Mesendoderm (in vitro differentiated cells): ENCODE measurements at regions not wholly inside any gene's neighbourhood (a gene's known extent, or its start where the extent isn't known, plus 50 kb on each side); places are given as distances from the start of the nearest gene placed in this dataset.

Experiments used
- DNase-seq: peaks from one replicate; pipeline ENCODE4 v3.0.0; 2013
- H2AK5ac ChIP-seq: 2 replicates; pipeline ENCODE4 v1.6.1; 2013; ENCODE audit warnings: low read length, inconsistent platforms
- H2BK120ac ChIP-seq: 2 replicates; pipeline ENCODE4 v1.6.1; 2013; ENCODE audit warnings: low read depth, mild to moderate bottlenecking, low read length, moderate library complexity, mixed read lengths
- H2BK15ac ChIP-seq: replicated peaks from 2 replicates; pipeline ENCODE4 v1.6.1; 2013; ENCODE audit warnings: low read depth, mild to moderate bottlenecking, moderate library complexity
- H2BK5ac ChIP-seq: 2 replicates; pipeline ENCODE4 v1.6.1; 2013; ENCODE audit warnings: low read length, inconsistent platforms
- H3K18ac ChIP-seq: 2 replicates; pipeline ENCODE4 v1.6.1; 2013; ENCODE audit warnings: mild to moderate bottlenecking, low read length, mixed read lengths
- H3K23ac ChIP-seq: one replicate; pipeline ENCODE4 v1.6.1; 2013; ENCODE audit warnings: low read length
- H3K27ac ChIP-seq: 2 replicates; pipeline ENCODE4 v1.5.1; 2013; ENCODE audit warnings: low read depth, mild to moderate bottlenecking, inconsistent platforms, low read length, moderate library complexity
- H3K27me3 ChIP-seq: 2 replicates; pipeline ENCODE4 v1.6.1; 2013; ENCODE audit warnings: low read length, control low read depth, mild to moderate bottlenecking, inconsistent platforms; ENCODE audit not compliant: insufficient read depth, poor library complexity
- H3K36me3 ChIP-seq: 2 replicates; pipeline ENCODE4 v1.6.1; 2013; ENCODE audit warnings: low read length, inconsistent platforms; ENCODE audit not compliant: control insufficient read depth, insufficient read depth
- H3K4ac ChIP-seq: one replicate; pipeline ENCODE4 v1.6.1; 2013; ENCODE audit warnings: low read depth, mild to moderate bottlenecking, low read length, moderate library complexity
- H3K4me1 ChIP-seq: 2 replicates; pipeline ENCODE4 v1.6.1; 2013; ENCODE audit warnings: low read depth, low read length, inconsistent platforms; ENCODE audit not compliant: control insufficient read depth
- H3K4me2 ChIP-seq: 2 replicates; pipeline ENCODE4 v1.6.1; 2013; ENCODE audit warnings: low read length
- H3K4me3 ChIP-seq: 2 replicates; pipeline ENCODE4 v1.5.1; 2013; ENCODE audit warnings: mild to moderate bottlenecking, low read length
- H3K56ac ChIP-seq: one replicate; pipeline ENCODE4 v1.6.1; 2013; ENCODE audit warnings: low read length
- H3K79me1 ChIP-seq: 2 replicates; pipeline ENCODE4 v1.6.1; 2013; ENCODE audit warnings: low read length, inconsistent platforms
- H3K79me2 ChIP-seq: 2 replicates; pipeline ENCODE4 v1.6.1; 2013; ENCODE audit warnings: mild to moderate bottlenecking, low read length; ENCODE audit not compliant: control insufficient read depth, insufficient read depth
- H3K9ac ChIP-seq: 2 replicates; pipeline ENCODE4 v1.6.1; 2013; ENCODE audit warnings: low read length, inconsistent platforms
- H4K5ac ChIP-seq: one replicate; pipeline ENCODE4 v1.6.1; 2013; ENCODE audit warnings: low read length
- H4K8ac ChIP-seq: one replicate; pipeline ENCODE4 v1.6.1; 2013; ENCODE audit warnings: low read depth, mild to moderate bottlenecking, control low read depth, low read length, moderate library complexity
- WGBS: extraction: QIAGEN DNeasy Blood & Tissue Kit; methylation state at CpG from one replicate; pipeline ENCODE4 v1.1.7; 2013; ENCODE audit warnings: low lambda C conversion rate, missing lambda C conversion rate; ENCODE audit not compliant: insufficient coverage; ENCODE audit errors: extremely low coverage; 5-methylcytosine and 5-hydroxymethylcytosine counted together

DNA sequence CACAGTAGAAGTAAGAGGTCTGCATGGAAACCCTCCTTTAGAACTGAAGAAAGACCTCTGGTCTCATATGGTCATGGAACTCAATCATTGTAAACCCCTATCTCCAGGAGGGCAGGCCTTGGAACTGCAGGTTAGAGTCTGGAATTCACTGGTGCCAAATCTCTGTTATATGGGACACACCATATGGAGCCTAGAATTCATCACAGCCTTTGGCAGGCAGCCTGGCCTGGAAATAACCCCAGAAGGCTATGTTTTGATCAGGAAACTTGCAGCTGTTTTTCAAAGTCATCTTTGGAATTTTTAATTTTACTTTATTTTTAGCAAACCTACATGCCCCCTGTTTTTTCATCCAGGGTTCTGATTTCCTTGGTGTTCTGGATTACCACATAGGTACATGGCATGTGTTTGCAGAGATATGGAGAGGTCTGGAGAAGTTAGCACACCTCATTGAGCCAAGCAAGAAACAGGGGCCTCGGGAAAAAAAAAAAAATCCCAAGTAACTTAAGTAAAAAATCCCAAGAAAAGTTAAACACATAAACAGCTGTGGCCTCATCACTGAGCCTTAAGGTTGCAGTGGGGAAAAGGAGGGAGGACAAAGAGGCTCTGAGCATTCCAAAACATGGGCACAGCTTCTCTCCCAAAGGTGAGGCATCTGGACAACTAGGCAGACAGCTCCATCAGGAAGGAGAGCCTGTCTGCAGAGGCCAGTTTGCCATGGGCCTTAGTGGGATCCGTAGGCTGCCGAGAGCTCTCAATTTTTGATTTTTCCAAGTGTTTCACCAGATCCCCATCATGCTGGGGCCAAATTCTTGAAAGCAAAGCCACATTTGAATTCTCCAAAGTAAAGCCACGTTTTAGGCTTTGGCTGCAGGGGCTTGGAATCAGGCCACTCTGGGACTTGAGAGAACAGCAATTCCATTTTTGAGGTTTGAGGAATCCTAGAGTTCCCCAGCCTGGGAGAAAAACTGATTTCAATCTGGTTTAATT, 339.6 kb upstream of the TBX3 start:
- Histone ChIP-seq H3K23ac (no peak overlapping the region), H4K8ac (no peak overlapping the region), H2BK5ac (no peak overlapping the region), H3K36me3 (no peaks in the 10 kb centered on the region), H3K27me3 (no peaks in the 10 kb centered on the region), H4K5ac (no peak overlapping the region), H3K4me1 (no peaks in the 10 kb centered on the region), H3K18ac (no peak overlapping the region), H3K27ac (no peak overlapping the region), H3K4me2 (no peak overlapping the region), H3K79me1 (no peaks in the 10 kb centered on the region), H2AK5ac (no peak overlapping the region), H3K4me3 (no peak overlapping the region), H2BK120ac (no peak overlapping the region), H3K4ac (no peak overlapping the region), H3K9ac (no peak overlapping the region), H3K56ac (no peak overlapping the region), H3K79me2 (no peaks in the 10 kb centered on the region), H2BK15ac (no peak overlapping the region)
- WGBS, result no CpG with 5 or more reads among the region's 4 CpGs
- no peak for DNase-seq

DNA sequence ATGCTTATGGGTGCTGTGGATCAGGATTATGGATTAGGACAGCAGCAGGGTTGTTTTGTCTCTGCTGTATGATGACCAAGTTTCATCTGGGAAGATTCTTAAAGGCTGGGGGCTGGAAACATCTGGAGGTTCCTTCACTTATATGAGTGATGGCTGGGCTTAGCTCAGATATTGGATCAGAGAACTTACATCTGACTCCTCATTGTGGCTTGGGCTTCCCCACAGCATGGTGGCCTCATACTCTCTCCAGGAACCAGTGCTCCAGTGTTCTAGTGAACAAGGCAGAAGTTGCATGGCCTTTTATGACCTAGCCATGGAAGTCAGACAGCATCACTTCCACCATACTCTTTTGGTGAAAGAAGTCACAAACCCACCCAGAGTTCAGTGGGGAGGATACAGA, 336.1 kb upstream of the TBX3 start:
- Histone ChIP-seq H2BK15ac (no peak overlapping the region), H3K18ac (no peak overlapping the region), H3K9ac (no peak overlapping the region), H2BK5ac (no peak overlapping the region), H3K4me2 (no peak overlapping the region), H3K23ac (no peak overlapping the region), H2AK5ac (no peak overlapping the region), H4K8ac (no peak overlapping the region), H3K4me3 (no peak overlapping the region), H2BK120ac (no peak overlapping the region), H3K56ac (no peak overlapping the region), H3K36me3 (no peaks in the 10 kb centered on the region), H3K4me1 (no peaks in the 10 kb centered on the region), H3K27me3 (no peaks in the 10 kb centered on the region), H3K79me1 (no peaks in the 10 kb centered on the region), H4K5ac (no peak overlapping the region), H3K4ac (no peak overlapping the region), H3K27ac (no peak overlapping the region), H3K79me2 (no peaks in the 10 kb centered on the region)
- no peak for DNase-seq

DNA sequence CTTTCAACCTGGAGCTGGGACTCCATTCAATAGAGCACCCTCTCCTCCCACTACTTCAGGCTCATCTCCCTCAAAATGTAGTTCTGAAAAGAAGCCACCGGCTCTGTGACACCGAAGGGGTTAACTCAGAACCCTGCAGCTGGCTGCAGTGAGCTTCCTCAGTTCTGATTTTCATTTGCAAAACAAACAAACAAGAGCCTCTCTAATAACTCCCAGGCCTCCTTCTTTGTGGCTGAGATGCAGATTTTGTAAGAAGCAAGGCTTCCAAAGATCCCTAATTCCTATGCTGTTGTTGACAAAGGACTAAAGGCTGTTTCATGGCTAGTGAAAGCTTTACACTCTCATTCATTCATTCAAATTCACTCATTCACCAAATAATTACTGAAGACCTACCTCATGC, 333.4 kb upstream of the TBX3 start:
- no peaks in the 10 kb centered on the region for H3K4me1 ChIP-seq
- no peak overlapping the region for H3K4me2 ChIP-seq
- H3K4me3 ChIP-seq, result no peak overlapping the region
- H3K27me3 ChIP-seq, result no peaks in the 10 kb centered on the region
- H3K56ac ChIP-seq, result no peak overlapping the region
- H4K5ac ChIP-seq, result no peak overlapping the region
- no peak overlapping the region for H2BK5ac ChIP-seq
- no peak overlapping the region for H3K23ac ChIP-seq
- H3K27ac ChIP-seq, result no peak overlapping the region
- H3K18ac ChIP-seq, result no peak overlapping the region
- no peak overlapping the region for H2BK120ac ChIP-seq
- no CpG with 5 or more reads among the region's 2 CpGs for WGBS
- no peak overlapping the region for H3K9ac ChIP-seq
- H2AK5ac ChIP-seq, result no peak overlapping the region
- H3K36me3 ChIP-seq, result no peaks in the 10 kb centered on the region
- no peaks in the 10 kb centered on the region for H3K79me2 ChIP-seq
- H3K79me1 ChIP-seq, result no peaks in the 10 kb centered on the region
- H4K8ac ChIP-seq, result no peak overlapping the region
- no peak for DNase-seq
- no peak overlapping the region for H2BK15ac ChIP-seq
- no peak overlapping the region for H3K4ac ChIP-seq

DNA sequence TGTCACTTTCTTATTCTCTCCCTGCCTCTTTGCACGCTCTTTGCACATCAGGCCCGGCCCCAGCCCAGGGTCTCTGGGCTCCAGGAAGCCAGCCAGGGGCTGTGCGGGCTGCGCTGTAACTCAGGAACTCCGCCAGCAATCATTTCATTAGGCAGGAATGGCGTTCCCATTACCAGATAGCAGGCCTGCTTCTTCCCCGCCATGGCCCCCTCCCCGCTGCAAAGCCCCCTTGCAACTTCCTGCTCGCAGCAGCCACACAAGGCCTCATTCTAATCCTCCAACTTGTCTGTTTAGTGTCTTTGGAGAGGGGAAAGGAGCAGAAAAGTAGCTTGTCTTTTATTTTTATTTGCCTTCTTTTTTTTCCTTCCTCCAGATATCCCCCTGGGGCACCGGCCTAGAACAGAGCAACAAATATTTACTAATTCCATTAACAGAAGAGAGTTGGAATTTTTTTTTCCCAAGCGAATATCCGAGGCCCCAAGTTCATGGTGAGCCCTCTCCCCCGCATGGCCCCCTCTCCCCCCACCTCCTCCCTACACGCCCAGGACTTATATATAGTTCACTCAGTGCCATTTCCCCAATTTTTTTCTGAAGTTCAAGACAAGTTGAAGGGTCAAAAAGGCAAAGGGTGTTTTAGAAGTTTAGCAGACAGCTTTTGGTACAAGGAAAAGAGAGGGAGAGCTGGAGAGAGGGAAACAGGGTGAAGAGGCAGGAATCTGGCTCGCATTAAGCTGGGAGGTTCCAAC, 329.4 kb upstream of the TBX3 start:
- Histone ChIP-seq H3K36me3 (no peaks in the 10 kb centered on the region), H3K4me3 (no peak overlapping the region), H2BK120ac (no peak overlapping the region), H3K23ac (no peak overlapping the region), H3K79me1 (no peaks in the 10 kb centered on the region), H2AK5ac (no peak overlapping the region), H3K79me2 (no peaks in the 10 kb centered on the region), H3K27ac (no peak overlapping the region), H3K4me2 (no peak overlapping the region), H2BK15ac (no peak overlapping the region), H3K9ac (no peak overlapping the region), H3K4ac (no peak overlapping the region), H3K27me3 (no peaks in the 10 kb centered on the region), H2BK5ac (no peak overlapping the region), H3K4me1 (no peaks in the 10 kb centered on the region), H3K18ac (no peak overlapping the region), H3K56ac (peak overlapping the region; percentile 6), H4K5ac (no peak overlapping the region), H4K8ac (no peak overlapping the region)
- WGBS, result no CpG with 5 or more reads among the region's 15 CpGs
- peak; percentile 14 for DNase-seq

DNA sequence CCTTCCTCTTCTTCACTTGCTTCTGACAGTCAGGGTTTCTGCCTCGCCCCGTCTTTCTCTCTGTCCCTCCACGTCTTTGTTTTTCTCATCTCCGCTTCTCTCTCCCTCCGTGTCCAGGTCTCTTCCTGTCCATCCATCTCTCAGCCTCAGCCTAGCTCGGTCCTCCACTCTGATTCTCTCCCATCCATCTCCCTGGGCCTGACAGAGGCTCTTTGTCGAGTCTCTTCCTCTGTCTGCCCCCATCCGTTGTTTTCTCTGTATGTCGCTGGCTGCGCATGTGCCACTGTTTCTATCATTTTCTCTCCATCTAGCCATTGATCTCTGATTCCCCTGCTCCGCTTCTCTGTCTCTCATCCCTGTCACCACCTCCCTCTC, 328.9 kb upstream of the TBX3 start:
- Histone ChIP-seq H3K23ac (no peak overlapping the region), H3K4me2 (no peak overlapping the region), H2BK15ac (no peak overlapping the region), H3K27ac (no peak overlapping the region), H3K79me2 (no peaks in the 10 kb centered on the region), H3K56ac (no peak overlapping the region), H2BK5ac (no peak overlapping the region), H4K8ac (no peak overlapping the region), H3K18ac (no peak overlapping the region), H3K27me3 (no peaks in the 10 kb centered on the region), H3K4ac (no peak overlapping the region), H3K9ac (no peak overlapping the region), H3K36me3 (no peaks in the 10 kb centered on the region), H3K4me3 (no peak overlapping the region), H4K5ac (no peak overlapping the region), H3K79me1 (no peaks in the 10 kb centered on the region), H3K4me1 (no peaks in the 10 kb centered on the region), H2AK5ac (no peak overlapping the region), H2BK120ac (no peak overlapping the region)
- WGBS, result no CpG with 5 or more reads among the region's 11 CpGs
- no peak for DNase-seq
